HepG2 (cell line): ENCODE measurements at regions not wholly inside any gene's neighbourhood (a gene's known extent, or its start where the extent isn't known, plus 50 kb on each side); places are given as distances from the start of the nearest gene placed in this dataset.

Source experiments
- ATAC-seq: fragments of 200-7000 bp; cut with Tn5 transposase; 3 replicates; pipeline ENCODE4 v1.9.1; 2020; ENCODE audit warnings: mild to moderate bottlenecking, moderate library complexity
- BruUV-seq: library from RNA; stranded (reverse); fragments of 400-500 nt; replicated peaks from 2 replicates; lab custom pipeline; 2021; lab: Mats Ljungman, UMichigan
- CTCF ChIA-PET: fragments of 300-600 bp; formaldehyde crosslinking; extraction: SDS; loops from one replicate; lab custom pipeline; 2021; ENCODE audit warnings: low total read pairs, inconsistent platforms, low intra/inter-chr PET ratio; lab: Yijun Ruan, JAX
- POLR2A ChIA-PET: fragments of 350-600 bp; sonication (Branson Sonifier 250); formaldehyde crosslinking; loops from one replicate; lab custom pipeline; 2020; ENCODE audit warnings: antibody characterized with exemption, inconsistent platforms; lab: Yijun Ruan, JAX
- DNase-seq: peaks from one replicate; pipeline ENCODE4 v3.0.0-alpha.2; 2015; ENCODE audit warnings: low spot score
- FAIRE-seq: peaks from 3 replicates; lab custom pipeline; 2011; peaks lifted over from hg19 to GRCh38; lab: Jason Lieb, UNC
- H2AFZ ChIP-seq: one replicate; pipeline ENCODE4 v1.6.1; 2011; ENCODE audit warnings: low read length, inconsistent platforms
- H3K27ac ChIP-seq: fragments of 300-600 bp; 3 replicates; pipeline ENCODE4 v1.8.0; 2011; ENCODE audit warnings: mixed run types, mild to moderate bottlenecking, mixed read lengths, low read length, inconsistent platforms; ENCODE audit not compliant: insufficient read depth; ENCODE audit errors: extremely low read length
- H3K27me3 ChIP-seq, 2 experiments: fragments of 200-600 bp in 1 of 2; 2 replicates in 1 of 2; 3 replicates in 1 of 2; pipeline versions ENCODE4 v1.6.0 to v1.8.0; 2011; ENCODE audit warnings: low read length in 2 of 2, mild to moderate bottlenecking in 2 of 2, moderate library complexity in 2 of 2, inconsistent platforms in 1 of 2; ENCODE audit not compliant: insufficient read depth in 2 of 2, control insufficient read depth in 1 of 2
- H3K36me3 ChIP-seq, 2 experiments: fragments of 200-600 bp in 1 of 2; replicated peaks in 1 of 2; 2 replicates in 1 of 2; 3 replicates in 1 of 2; pipeline versions ENCODE4 v1.5.1 to v1.8.0; 2011; ENCODE audit warnings: low read length in 2 of 2, inconsistent platforms in 1 of 2; ENCODE audit not compliant: insufficient read depth in 2 of 2, control insufficient read depth in 1 of 2
- H3K4me1 ChIP-seq: 2 replicates; pipeline ENCODE4 v1.5.1; 2012; ENCODE audit warnings: low read length, inconsistent platforms; ENCODE audit not compliant: insufficient read depth
- H3K4me2 ChIP-seq: 2 replicates; pipeline ENCODE4 v1.6.0; 2011; ENCODE audit warnings: low read depth, low read length, inconsistent platforms
- H3K4me3 ChIP-seq, 3 experiments: fragments of 200-600 bp in 1 of 3; sonication (generic), shearing (Covaris generic) in 1 of 3; replicated peaks in 1 of 3; 2 replicates each; pipeline ENCODE4 v1.5.1; 2011 to 2016; ENCODE audit warnings: low read length in 3 of 3, inconsistent platforms in 2 of 3, low read depth in 2 of 3, mild to moderate bottlenecking in 2 of 3, control low read depth in 1 of 3, mixed read lengths in 1 of 3; ENCODE audit not compliant: insufficient read depth in 1 of 3
- H3K79me2 ChIP-seq: one replicate; pipeline ENCODE4 v1.6.1; 2011; ENCODE audit warnings: low read length, inconsistent platforms; ENCODE audit not compliant: insufficient read depth
- H3K9ac ChIP-seq: 2 replicates; pipeline ENCODE4 v1.6.0; 2011; ENCODE audit warnings: mild to moderate bottlenecking, low read depth, low read length, inconsistent platforms; ENCODE audit not compliant: insufficient read depth
- H3K9me3 ChIP-seq: 2 replicates; pipeline ENCODE4 v1.5.1; 2012; ENCODE audit warnings: mild to moderate bottlenecking, low read length
- H4K20me1 ChIP-seq: 2 replicates; pipeline ENCODE4 v1.6.0; 2011; ENCODE audit warnings: inconsistent platforms, mild to moderate bottlenecking, low read length, moderate library complexity; ENCODE audit not compliant: insufficient read depth
- ARHGAP35 ChIP-seq: sonication (generic); formaldehyde crosslinking; IDR thresholded peaks from 2 replicates; pipeline ENCODE4 v1.9.0; 2022; ENCODE audit warnings: mild to moderate bottlenecking, inconsistent platforms, moderate library complexity, missing genetic modification reagents, borderline replicate concordance
- PLRG1 ChIP-seq: fragments of 450-650 bp; conservative IDR thresholded peaks from 2 replicates; pipeline ENCODE4 v1.6.1; 2016
- POLR2AphosphoS2 ChIP-seq: IDR thresholded peaks from 2 replicates; pipeline ENCODE4 v1.6.1; 2011; ENCODE audit warnings: low read depth, low read length, improper control_type of control experiment
- PRMT3 ChIP-seq: sonication (generic); formaldehyde crosslinking; IDR thresholded peaks from 2 replicates; pipeline ENCODE4 v1.8.1; 2022; ENCODE audit warnings: low read depth, mild to moderate bottlenecking, moderate library complexity, missing genetic modification reagents, borderline replicate concordance
- TGIF2 ChIP-seq: IDR thresholded peaks from 2 replicates; pipeline ENCODE4 v1.6.1; 2016; ENCODE audit warnings: control low read depth, missing compliant biosample characterization
- TOPORS ChIP-seq: sonication (generic); formaldehyde crosslinking; IDR thresholded peaks from 2 replicates; pipeline ENCODE4 v1.8.0; 2023; ENCODE audit warnings: mild to moderate bottlenecking, missing genetic modification reagents
- ZNF263 ChIP-seq: sonication (generic); formaldehyde crosslinking; IDR thresholded peaks from 2 replicates; pipeline ENCODE4 v1.4.0; 2020; ENCODE audit warnings: missing genetic modification reagents
- ZNF30 ChIP-seq: sonication (generic); formaldehyde crosslinking; IDR thresholded peaks from 2 replicates; pipeline ENCODE4 v1.5.0; 2020; ENCODE audit warnings: mild to moderate bottlenecking, missing genetic modification reagents
- ZNF674 ChIP-seq: sonication (generic); formaldehyde crosslinking; IDR thresholded peaks from 2 replicates; pipeline ENCODE4 v1.5.0; 2020; ENCODE audit warnings: low read depth, mild to moderate bottlenecking, missing genetic modification reagents
- ZSCAN12 ChIP-seq: sonication (generic); formaldehyde crosslinking; IDR thresholded peaks from 2 replicates; pipeline ENCODE4 v1.9.0; 2021; ENCODE audit warnings: mild to moderate bottlenecking, missing genetic modification reagents
- WGBS: methylation state at CpG from one replicate; pipeline ENCODE4 v1.1.6; 2017; ENCODE audit warnings: low lambda C conversion rate; 5-methylcytosine and 5-hydroxymethylcytosine counted together
- in situ Hi-C: cut with HindIII; loops from 2 replicates; pipeline ENCODE4 v1.10.0; 2017; ENCODE audit warnings: low pct_unique_long_range_greater_than_20kb; ENCODE audit not compliant: extremely low pct_ligation_motif_present
- intact Hi-C: fragments of 100-400 bp; cut with micrococcal nuclease; formaldehyde crosslinking; loops from one replicate; pipeline ENCODE4 v1.10.0; 2022; ENCODE audit not compliant: unreplicated experiment
- TF ChIP-seq, protein P1 (sequence below): sonication (generic); formaldehyde crosslinking; IDR thresholded peaks from 2 replicates; pipeline ENCODE4 v1.4.0; 2020; ENCODE audit warnings: mild to moderate bottlenecking, missing genetic modification reagents
- TF ChIP-seq, protein P2 (sequence below): sonication (generic); formaldehyde crosslinking; IDR thresholded peaks from 2 replicates; pipeline ENCODE4 v1.5.1; 2020; ENCODE audit warnings: missing genetic modification reagents, mild to moderate bottlenecking, borderline replicate concordance
- TF ChIP-seq, protein P3 (sequence below): sonication (generic); formaldehyde crosslinking; IDR thresholded peaks from 2 replicates; pipeline ENCODE4 v1.4.0; 2020; ENCODE audit warnings: missing genetic modification reagents
- TF ChIP-seq, protein P4 (sequence below): IDR thresholded peaks from 2 replicates; pipeline ENCODE4 v1.6.1; 2016; ENCODE audit warnings: mild to moderate bottlenecking

DNA sequence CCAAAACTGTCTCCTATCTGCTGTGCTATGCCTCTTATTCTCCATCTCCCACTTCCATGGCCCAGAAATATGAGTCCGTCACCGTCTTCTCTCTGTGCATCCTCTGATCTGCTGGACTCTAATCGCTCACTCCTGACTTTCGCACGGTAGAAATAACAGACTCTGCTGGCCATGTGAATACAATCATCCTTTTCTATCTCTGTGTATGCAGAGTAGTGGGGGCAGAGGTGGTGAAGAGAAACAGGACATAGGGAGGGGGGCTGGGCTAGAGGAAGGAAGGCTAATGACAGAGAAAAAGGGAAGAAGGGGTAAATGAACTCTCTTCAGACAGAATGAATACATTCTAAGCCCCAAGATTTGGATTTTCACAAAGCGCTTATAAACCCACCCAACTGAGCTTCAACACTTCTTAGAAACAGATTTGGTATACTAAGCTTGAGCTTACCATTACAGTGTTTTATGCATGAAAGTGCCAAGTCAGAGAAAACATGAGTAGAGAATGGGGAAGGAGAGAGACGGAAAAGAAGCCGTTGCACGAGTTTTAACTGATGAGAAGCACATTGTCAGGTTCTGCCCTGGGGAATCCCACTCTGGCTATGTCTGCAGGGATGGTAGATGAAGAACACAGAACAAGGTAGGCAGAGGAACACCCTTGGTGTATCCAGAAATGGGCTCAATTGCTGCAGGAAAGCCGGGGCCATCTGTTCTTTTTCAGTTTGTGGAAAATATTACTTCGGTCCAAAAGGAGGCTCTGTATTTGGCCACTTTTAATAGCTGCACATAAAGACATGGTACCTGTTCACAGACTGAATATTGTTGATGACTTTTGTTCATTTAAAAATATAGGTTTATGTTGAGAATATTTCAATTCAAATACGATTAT is 324.7 kb downstream of the ETS1 start:
- FAIRE-seq: no peak
- Histone ChIP-seq H2AFZ (no peak overlapping the region), H3K27me3 (no peaks in the 10 kb centered on the region; a peak in 1 of 5 replicates), H3K4me3 (no peak overlapping the region), H3K36me3 (no peaks in the 10 kb centered on the region), H3K79me2 (no peaks in the 10 kb centered on the region), H3K4me2 (no peak overlapping the region), H3K4me1 (no peaks in the 10 kb centered on the region), H3K9ac (no peak overlapping the region), H3K9me3 (no peaks in the 10 kb centered on the region), H3K27ac (no peak overlapping the region), H4K20me1 (no peaks in the 10 kb centered on the region)
- CTCF ChIA-PET: no interaction called here
- in situ Hi-C loops: no loop called here
- POLR2A ChIA-PET: no interaction called here
- no peak for DNase-seq
- 20% methylated on average over 12 of the region's 12 CpGs for WGBS
- no peak for ATAC-seq
- intact Hi-C loops: no loop called here
- BruUV-seq: no TSS peak
- no peak for TF ChIP-seq TGIF2 (CRISPR knock-in tag)
- no peak for TF ChIP-seq PRMT3 (CRISPR knock-in tag)
- no peak for TF ChIP-seq TOPORS (CRISPR knock-in tag)
- no peak for TF ChIP-seq ARHGAP35 (CRISPR knock-in tag)
- no peak for TF ChIP-seq ZNF263 (CRISPR knock-in tag)
- no peak for TF ChIP-seq PLRG1
- no peak for TF ChIP-seq POLR2AphosphoS2
- TF ChIP-seq ZNF674 (CRISPR knock-in tag): no peak
- TF ChIP-seq, protein P1, sequence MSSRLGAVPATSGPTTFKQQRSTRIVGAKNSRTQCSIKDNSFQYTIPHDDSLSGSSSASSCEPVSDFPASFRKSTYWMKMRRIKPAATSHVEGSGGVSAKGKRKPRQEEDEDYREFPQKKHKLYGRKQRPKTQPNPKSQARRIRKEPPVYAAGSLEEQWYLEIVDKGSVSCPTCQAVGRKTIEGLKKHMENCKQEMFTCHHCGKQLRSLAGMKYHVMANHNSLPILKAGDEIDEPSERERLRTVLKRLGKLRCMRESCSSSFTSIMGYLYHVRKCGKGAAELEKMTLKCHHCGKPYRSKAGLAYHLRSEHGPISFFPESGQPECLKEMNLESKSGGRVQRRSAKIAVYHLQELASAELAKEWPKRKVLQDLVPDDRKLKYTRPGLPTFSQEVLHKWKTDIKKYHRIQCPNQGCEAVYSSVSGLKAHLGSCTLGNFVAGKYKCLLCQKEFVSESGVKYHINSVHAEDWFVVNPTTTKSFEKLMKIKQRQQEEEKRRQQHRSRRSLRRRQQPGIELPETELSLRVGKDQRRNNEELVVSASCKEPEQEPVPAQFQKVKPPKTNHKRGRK (CRISPR knock-in tag): no peak
- TF ChIP-seq ZNF30: no peak
- TF ChIP-seq, protein P2, sequence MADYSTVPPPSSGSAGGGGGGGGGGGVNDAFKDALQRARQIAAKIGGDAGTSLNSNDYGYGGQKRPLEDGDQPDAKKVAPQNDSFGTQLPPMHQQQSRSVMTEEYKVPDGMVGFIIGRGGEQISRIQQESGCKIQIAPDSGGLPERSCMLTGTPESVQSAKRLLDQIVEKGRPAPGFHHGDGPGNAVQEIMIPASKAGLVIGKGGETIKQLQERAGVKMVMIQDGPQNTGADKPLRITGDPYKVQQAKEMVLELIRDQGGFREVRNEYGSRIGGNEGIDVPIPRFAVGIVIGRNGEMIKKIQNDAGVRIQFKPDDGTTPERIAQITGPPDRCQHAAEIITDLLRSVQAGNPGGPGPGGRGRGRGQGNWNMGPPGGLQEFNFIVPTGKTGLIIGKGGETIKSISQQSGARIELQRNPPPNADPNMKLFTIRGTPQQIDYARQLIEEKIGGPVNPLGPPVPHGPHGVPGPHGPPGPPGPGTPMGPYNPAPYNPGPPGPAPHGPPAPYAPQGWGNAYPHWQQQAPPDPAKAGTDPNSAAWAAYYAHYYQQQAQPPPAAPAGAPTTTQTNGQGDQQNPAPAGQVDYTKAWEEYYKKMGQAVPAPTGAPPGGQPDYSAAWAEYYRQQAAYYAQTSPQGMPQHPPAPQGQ (CRISPR knock-in tag): no peak
- TF ChIP-seq, protein P3, sequence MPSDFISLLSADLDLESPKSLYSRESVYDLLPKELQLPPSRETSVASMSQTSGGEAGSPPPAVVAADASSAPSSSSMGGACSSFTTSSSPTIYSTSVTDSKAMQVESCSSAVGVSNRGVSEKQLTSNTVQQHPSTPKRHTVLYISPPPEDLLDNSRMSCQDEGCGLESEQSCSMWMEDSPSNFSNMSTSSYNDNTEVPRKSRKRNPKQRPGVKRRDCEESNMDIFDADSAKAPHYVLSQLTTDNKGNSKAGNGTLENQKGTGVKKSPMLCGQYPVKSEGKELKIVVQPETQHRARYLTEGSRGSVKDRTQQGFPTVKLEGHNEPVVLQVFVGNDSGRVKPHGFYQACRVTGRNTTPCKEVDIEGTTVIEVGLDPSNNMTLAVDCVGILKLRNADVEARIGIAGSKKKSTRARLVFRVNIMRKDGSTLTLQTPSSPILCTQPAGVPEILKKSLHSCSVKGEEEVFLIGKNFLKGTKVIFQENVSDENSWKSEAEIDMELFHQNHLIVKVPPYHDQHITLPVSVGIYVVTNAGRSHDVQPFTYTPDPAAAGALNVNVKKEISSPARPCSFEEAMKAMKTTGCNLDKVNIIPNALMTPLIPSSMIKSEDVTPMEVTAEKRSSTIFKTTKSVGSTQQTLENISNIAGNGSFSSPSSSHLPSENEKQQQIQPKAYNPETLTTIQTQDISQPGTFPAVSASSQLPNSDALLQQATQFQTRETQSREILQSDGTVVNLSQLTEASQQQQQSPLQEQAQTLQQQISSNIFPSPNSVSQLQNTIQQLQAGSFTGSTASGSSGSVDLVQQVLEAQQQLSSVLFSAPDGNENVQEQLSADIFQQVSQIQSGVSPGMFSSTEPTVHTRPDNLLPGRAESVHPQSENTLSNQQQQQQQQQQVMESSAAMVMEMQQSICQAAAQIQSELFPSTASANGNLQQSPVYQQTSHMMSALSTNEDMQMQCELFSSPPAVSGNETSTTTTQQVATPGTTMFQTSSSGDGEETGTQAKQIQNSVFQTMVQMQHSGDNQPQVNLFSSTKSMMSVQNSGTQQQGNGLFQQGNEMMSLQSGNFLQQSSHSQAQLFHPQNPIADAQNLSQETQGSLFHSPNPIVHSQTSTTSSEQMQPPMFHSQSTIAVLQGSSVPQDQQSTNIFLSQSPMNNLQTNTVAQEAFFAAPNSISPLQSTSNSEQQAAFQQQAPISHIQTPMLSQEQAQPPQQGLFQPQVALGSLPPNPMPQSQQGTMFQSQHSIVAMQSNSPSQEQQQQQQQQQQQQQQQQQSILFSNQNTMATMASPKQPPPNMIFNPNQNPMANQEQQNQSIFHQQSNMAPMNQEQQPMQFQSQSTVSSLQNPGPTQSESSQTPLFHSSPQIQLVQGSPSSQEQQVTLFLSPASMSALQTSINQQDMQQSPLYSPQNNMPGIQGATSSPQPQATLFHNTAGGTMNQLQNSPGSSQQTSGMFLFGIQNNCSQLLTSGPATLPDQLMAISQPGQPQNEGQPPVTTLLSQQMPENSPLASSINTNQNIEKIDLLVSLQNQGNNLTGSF (CRISPR knock-in tag): no peak
- no peak for TF ChIP-seq ZSCAN12 (CRISPR knock-in tag)
- TF ChIP-seq, protein P4, sequence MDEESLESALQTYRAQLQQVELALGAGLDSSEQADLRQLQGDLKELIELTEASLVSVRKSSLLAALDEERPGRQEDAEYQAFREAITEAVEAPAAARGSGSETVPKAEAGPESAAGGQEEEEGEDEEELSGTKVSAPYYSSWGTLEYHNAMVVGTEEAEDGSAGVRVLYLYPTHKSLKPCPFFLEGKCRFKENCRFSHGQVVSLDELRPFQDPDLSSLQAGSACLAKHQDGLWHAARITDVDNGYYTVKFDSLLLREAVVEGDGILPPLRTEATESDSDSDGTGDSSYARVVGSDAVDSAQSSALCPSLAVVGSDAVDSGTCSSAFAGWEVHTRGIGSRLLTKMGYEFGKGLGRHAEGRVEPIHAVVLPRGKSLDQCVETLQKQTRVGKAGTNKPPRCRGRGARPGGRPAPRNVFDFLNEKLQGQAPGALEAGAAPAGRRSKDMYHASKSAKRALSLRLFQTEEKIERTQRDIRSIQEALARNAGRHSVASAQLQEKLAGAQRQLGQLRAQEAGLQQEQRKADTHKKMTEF: no peak
